NT2/D1 (cell line): ENCODE measurements at regions not wholly inside any gene's neighbourhood (a gene's known extent, or its start where the extent isn't known, plus 50 kb on each side); places are given as distances from the start of the nearest gene placed in this dataset.

Source experiments
- DNase-seq: peaks from one replicate; pipeline ENCODE4 v3.0.0-alpha.2; 2011; ENCODE audit warnings: low read depth, low spot score
- H3K27me3 ChIP-seq: 2 replicates; pipeline ENCODE4 v1.6.0; 2011; ENCODE audit warnings: mild to moderate bottlenecking; ENCODE audit not compliant: insufficient read length, insufficient read depth
- H3K36me3 ChIP-seq: 2 replicates; pipeline ENCODE4 v1.6.1; 2011; ENCODE audit warnings: mild to moderate bottlenecking, low read length, mixed read lengths; ENCODE audit not compliant: insufficient read depth, insufficient read length
- H3K4me1 ChIP-seq: 2 replicates; pipeline ENCODE4 v1.5.1; 2011; ENCODE audit not compliant: insufficient read depth, insufficient read length
- H3K4me3 ChIP-seq: 2 replicates; pipeline ENCODE4 v1.5.1; 2011; ENCODE audit warnings: low read depth; ENCODE audit not compliant: insufficient read length
- H3K9ac ChIP-seq: 2 replicates; pipeline ENCODE4 v1.6.0; 2011; ENCODE audit warnings: low read depth; ENCODE audit not compliant: insufficient read length
- H3K9me3 ChIP-seq: 2 replicates; pipeline ENCODE4 v1.5.1; 2011; ENCODE audit warnings: mild to moderate bottlenecking, low read length; ENCODE audit not compliant: insufficient read depth
- SUZ12 ChIP-seq: IDR thresholded peaks from 2 replicates; pipeline ENCODE4 v1.6.1; 2011; ENCODE audit not compliant: insufficient read length, insufficient read depth; ENCODE audit errors: extremely low read depth
- YY1 ChIP-seq: IDR thresholded peaks from 2 replicates; pipeline ENCODE4 v1.6.1; 2011; ENCODE audit not compliant: insufficient read length, insufficient read depth
- ZNF274 ChIP-seq: IDR thresholded peaks from 2 replicates; pipeline ENCODE4 v1.6.1; 2011; ENCODE audit warnings: mild to moderate bottlenecking, low read depth, low read length

- no peaks in the 10 kb centered on the region for H3K36me3 ChIP-seq
- no peak overlapping the region for H3K9ac ChIP-seq
- no peaks in the 10 kb centered on the region for H3K4me1 ChIP-seq
- no peak for DNase-seq
- no peak overlapping the region for H3K4me3 ChIP-seq
- no peaks in the 10 kb centered on the region for H3K9me3 ChIP-seq
- TF ChIP-seq SUZ12: no peak
- no peak for TF ChIP-seq ZNF274
- TF ChIP-seq YY1: no peak
- no peaks in the 10 kb centered on the region for H3K27me3 ChIP-seq
Observed at GRCh38 chr13:33963134-33963533, 145.2 kb downstream of the RFC3 start.

DNA sequence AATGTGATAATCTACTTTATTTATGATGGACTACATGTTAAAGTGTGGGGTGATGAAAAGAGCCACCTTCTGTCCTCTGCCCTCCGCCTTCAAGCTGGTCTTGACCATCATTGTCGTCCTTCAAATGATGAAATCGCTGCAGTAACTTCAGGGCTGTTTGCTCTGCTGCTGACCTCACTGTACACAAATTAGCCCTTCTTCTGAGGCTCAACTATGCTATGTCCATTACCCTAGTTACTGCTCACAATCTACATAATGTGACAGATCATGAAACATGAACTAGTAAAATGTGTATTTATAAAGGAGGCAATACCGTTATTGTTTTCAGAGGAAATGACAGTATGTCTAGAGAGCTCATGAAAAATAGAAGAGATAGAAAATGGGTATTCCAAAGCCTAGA is 145.9 kb downstream of the RFC3 start:
- Histone ChIP-seq H3K4me3 (no peak overlapping the region), H3K9me3 (no peaks in the 10 kb centered on the region), H3K9ac (no peak overlapping the region), H3K36me3 (no peaks in the 10 kb centered on the region), H3K27me3 (no peaks in the 10 kb centered on the region), H3K4me1 (no peaks in the 10 kb centered on the region)
- DNase-seq: no peak
- TF ChIP-seq ZNF274: no peak

DNA sequence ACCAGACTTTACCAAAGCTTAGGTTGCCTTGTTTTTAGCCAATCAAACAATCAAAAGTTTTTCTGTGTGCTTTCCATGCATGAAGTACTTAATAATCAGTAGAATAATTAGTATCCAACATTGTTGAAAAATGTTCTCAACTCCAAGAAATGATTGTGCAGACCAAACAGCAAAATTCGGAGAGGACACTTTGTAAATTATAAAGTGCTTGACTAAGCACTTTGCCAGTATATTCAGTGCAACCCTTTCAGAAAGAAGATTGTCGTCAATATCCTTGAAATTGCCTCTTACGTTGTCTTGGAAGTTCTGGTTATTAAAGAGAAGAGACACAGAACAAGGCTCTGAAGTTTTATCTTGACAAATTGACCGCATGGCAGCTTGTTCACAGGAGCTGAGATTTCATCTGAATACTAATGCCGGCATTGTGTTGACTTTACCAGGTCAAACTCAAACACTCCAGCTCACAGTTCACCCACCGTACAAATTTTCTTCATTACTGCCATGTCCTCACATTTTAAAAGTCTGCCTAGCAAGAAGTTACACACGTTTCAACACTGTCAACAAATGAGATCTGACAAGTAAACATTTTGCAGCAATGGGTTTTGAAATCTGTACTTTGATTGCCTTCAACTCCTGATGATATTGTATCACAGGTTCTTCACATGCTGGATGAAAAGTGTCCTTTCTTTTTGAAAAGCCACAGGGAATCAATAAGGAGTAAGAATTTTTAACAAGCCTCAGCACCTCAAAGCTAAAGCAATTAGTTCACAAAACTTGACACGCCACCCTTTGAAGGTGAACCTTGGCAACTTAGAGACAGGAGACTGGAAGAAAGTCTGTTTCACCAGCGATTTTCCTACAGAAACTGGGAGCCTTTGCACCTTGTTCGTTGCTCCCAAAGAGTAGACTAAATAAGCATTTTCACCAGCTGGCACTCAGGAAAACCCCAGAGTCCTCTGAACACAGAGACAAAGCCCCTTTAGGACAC is 150.9 kb downstream of the RFC3 start:
- Histone ChIP-seq H3K4me1 (no peaks in the 10 kb centered on the region), H3K9ac (no peak overlapping the region), H3K36me3 (no peaks in the 10 kb centered on the region), H3K27me3 (no peaks in the 10 kb centered on the region), H3K4me3 (no peak overlapping the region), H3K9me3 (no peaks in the 10 kb centered on the region)
- no peak for DNase-seq
- TF ChIP-seq ZNF274 (no peak), SUZ12 (no peak), YY1 (no peak)

DNA sequence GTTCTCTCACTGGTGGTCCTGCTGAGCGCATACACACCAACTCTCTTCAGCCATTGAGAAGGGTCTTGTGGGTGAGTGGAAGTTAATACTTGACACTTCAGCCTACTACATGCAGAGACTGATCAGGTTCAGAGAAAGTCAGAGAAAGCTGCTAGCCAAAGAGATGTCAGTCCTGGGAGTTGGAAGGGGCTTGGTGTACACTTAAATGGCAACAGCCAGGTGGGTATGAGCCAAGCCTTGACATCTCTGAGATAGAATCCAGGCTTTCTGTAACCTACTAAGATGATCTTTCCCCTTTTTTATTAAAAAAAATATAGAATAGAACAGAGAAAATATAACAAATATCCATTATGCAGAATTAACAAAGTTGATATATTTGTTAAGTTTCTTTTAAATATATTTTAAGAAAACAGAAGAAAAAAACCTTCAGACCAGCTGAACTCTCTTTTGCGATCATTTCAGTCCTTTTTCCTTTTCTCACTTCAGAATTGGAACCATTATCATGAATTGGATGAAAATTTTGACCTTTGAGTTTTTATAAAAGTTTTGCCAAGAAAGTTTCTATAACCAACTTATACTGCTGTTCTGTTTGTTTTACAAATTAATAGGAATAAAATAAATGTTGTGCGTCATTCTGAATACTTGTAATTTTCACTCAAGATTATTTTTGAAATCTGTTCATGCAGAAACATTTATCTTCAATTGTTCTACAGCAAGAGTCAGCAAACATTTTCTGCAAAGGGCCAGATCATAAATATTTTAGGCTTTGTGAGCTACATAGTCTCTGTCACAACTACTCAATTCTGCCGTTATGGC is 153.0 kb downstream of the RFC3 start:
- no peaks in the 10 kb centered on the region for H3K9me3 ChIP-seq

DNA sequence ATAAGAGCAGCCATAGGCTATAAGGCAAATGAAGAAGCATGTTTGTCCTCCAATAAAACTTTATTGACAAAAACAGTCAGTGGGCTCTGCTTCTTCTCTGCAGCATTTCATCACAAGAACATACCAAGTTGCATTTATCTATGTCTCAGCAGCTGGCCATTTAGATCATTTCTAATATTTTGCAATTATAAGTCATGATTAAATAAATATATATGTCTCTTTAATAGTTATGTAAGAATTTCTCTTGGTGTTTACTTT is 153.5 kb downstream of the RFC3 start:
- H3K4me1 ChIP-seq: no peaks in the 10 kb centered on the region
- no peaks in the 10 kb centered on the region for H3K9me3 ChIP-seq
- no peak overlapping the region for H3K9ac ChIP-seq
- no peak overlapping the region for H3K4me3 ChIP-seq
- H3K27me3 ChIP-seq: no peaks in the 10 kb centered on the region
- no peak for DNase-seq
- TF ChIP-seq ZNF274: no peak
- no peak for TF ChIP-seq YY1
- no peak for TF ChIP-seq SUZ12
- no peaks in the 10 kb centered on the region for H3K36me3 ChIP-seq

More for the DNA sequence above, 153.0 kb downstream of the RFC3 start:
- TF ChIP-seq YY1 (no peak), ZNF274 (no peak), SUZ12 (no peak)
- H3K36me3 ChIP-seq: no peaks in the 10 kb centered on the region
- H3K27me3 ChIP-seq: no peaks in the 10 kb centered on the region
- DNase-seq: no peak
- no peak overlapping the region for H3K9ac ChIP-seq
- H3K4me3 ChIP-seq: no peak overlapping the region
- H3K4me1 ChIP-seq: no peaks in the 10 kb centered on the region

GRCh38 chr13:33973194-33973593 is 155.2 kb downstream of the RFC3 start:
- Histone ChIP-seq H3K4me3 (no peak overlapping the region), H3K36me3 (no peaks in the 10 kb centered on the region), H3K27me3 (no peaks in the 10 kb centered on the region), H3K9me3 (no peaks in the 10 kb centered on the region), H3K4me1 (no peaks in the 10 kb centered on the region), H3K9ac (no peak overlapping the region)
- TF ChIP-seq ZNF274 (no peak), SUZ12 (no peak), YY1 (no peak)
- DNase-seq: no peak

- Histone ChIP-seq H3K4me3 (no peak overlapping the region), H3K9me3 (no peaks in the 10 kb centered on the region), H3K27me3 (no peaks in the 10 kb centered on the region), H3K36me3 (no peaks in the 10 kb centered on the region), H3K9ac (no peak overlapping the region), H3K4me1 (no peaks in the 10 kb centered on the region)
- no peak for DNase-seq
- no peak for TF ChIP-seq YY1
- no peak for TF ChIP-seq ZNF274
- no peak for TF ChIP-seq SUZ12
Observed at GRCh38 chr13:33976965-33977364, 159.0 kb downstream of the RFC3 start.
